Prostate gland (tissue), 2 donors: ENCODE measurements at regions not wholly inside any gene's neighbourhood (a gene's known extent, or its start where the extent isn't known, plus 50 kb on each side); places are given as distances from the start of the nearest gene placed in this dataset.

ENCODE experiments used
- POLR2A ChIP-seq: fragments of 450-650 bp; IDR thresholded peaks from one replicate; pipeline ENCODE4 v1.6.1; 2016; ENCODE audit warnings: antibody characterized with exemption, mild to moderate bottlenecking
- POLR2AphosphoS5 ChIP-seq: sonication (generic); formaldehyde crosslinking; IDR thresholded peaks from one replicate; pipeline ENCODE4 v1.6.1; 2017; ENCODE audit warnings: antibody characterized with exemption
- TF ChIP-seq, protein P1 (sequence below), 4 experiments: fragments of 200-600 bp in 2 of 4; fragments of 450-650 bp in 2 of 4; sonication (generic) in 2 of 4; IDR thresholded peaks; 1 replicate in 3 of 4; 2 replicates in 1 of 4; pipeline ENCODE4 v1.5.1; 2016 to 2019; ENCODE audit warnings: antibody characterized with exemption in 4 of 4, mild to moderate bottlenecking in 2 of 4, moderate library complexity in 2 of 4

DNA sequence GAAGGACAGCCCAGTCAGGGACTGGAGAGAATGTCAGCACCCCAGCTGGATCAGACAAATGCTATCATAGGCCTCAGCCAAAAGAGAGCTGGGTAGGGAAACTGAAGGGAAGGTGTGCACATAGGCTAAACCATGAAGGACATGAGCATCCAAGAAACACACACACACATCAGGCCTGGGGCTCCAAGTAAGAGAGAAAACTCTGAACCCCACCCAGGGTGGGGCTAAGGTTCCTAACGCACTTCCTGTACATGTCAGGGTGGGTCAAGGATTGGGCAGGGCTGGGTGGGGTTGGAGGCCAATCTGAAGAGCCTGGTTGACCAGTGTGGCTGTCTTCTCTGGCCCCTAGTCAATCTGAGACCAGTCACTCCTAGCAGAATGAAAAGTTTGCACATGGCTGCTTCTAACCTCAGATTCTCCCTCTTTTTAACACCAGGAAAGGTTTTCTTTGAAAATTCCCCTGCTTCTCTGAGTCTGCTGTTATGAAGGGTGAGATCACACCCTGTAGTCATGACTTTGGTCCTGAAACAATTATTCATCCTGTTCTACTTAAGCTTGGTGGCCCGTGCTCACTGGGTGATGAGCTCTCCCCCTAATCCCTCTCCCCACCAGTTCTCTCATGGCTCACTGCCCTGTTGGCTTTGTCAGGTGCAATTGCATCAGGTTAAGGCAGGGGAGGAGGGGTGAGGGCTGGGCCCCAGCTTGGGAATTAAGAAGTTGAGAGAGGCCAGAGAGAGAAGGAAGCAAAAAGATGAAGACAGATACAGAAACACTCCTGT, 88.4 kb downstream of the MAFB start:
- no peak for TF ChIP-seq POLR2A
- TF ChIP-seq, protein P1, sequence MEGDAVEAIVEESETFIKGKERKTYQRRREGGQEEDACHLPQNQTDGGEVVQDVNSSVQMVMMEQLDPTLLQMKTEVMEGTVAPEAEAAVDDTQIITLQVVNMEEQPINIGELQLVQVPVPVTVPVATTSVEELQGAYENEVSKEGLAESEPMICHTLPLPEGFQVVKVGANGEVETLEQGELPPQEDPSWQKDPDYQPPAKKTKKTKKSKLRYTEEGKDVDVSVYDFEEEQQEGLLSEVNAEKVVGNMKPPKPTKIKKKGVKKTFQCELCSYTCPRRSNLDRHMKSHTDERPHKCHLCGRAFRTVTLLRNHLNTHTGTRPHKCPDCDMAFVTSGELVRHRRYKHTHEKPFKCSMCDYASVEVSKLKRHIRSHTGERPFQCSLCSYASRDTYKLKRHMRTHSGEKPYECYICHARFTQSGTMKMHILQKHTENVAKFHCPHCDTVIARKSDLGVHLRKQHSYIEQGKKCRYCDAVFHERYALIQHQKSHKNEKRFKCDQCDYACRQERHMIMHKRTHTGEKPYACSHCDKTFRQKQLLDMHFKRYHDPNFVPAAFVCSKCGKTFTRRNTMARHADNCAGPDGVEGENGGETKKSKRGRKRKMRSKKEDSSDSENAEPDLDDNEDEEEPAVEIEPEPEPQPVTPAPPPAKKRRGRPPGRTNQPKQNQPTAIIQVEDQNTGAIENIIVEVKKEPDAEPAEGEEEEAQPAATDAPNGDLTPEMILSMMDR (IDR thresholded peaks at IDR 0.05) = no peak
- no peak for TF ChIP-seq POLR2AphosphoS5
